Vagina (tissue), 2 donors: ENCODE measurements at regions not wholly inside any gene's neighbourhood (a gene's known extent, or its start where the extent isn't known, plus 50 kb on each side); places are given as distances from the start of the nearest gene placed in this dataset.

Experiments
- DNase-seq, 2 donors: peaks; one replicate each; pipeline ENCODE4 v3.0.0-alpha.2; 2017; ENCODE audit errors: extremely low spot score in 2 of 2
- H3K27ac ChIP-seq: fragments of 200-600 bp; sonication (generic); one replicate; pipeline ENCODE4 v1.5.1; 2019
- H3K27me3 ChIP-seq: fragments of 200-600 bp; sonication (generic); one replicate; pipeline ENCODE4 v1.5.1; 2019
- H3K36me3 ChIP-seq, 2 donors: fragments of 200-600 bp; sonication (generic); one replicate each; pipeline ENCODE4 v1.5.1; 2017 to 2019
- H3K4me1 ChIP-seq: fragments of 200-600 bp; sonication (generic); one replicate; pipeline ENCODE4 v1.5.1; 2019
- H3K4me3 ChIP-seq, 2 donors: fragments of 200-600 bp; sonication (generic); 1 replicate in 1 of 2; 2 replicates in 1 of 2; pipeline ENCODE4 v1.5.1; 2016 to 2019
- H3K9me3 ChIP-seq: fragments of 200-600 bp; sonication (generic); one replicate; pipeline ENCODE4 v1.5.1; 2019
- POLR2A ChIP-seq, 2 donors: fragments of 450-650 bp; IDR thresholded peaks; one replicate each; pipeline ENCODE4 v1.6.1; 2017; ENCODE audit warnings: antibody characterized with exemption in 2 of 2, mild to moderate bottlenecking in 2 of 2, moderate library complexity in 2 of 2
- POLR2AphosphoS5 ChIP-seq, 2 donors: sonication (generic); formaldehyde crosslinking; IDR thresholded peaks; one replicate each; pipeline ENCODE4 v1.9.0; 2017; ENCODE audit warnings: antibody characterized with exemption in 2 of 2, mild to moderate bottlenecking in 2 of 2, low read depth in 1 of 2; ENCODE audit not compliant: insufficient read depth in 1 of 2
- intact Hi-C: fragments of 100-400 bp; cut with DNase I; formaldehyde crosslinking; loops from one replicate; pipeline ENCODE4 v1.15.1; 2023
- TF ChIP-seq, protein P1 (sequence below), 3 experiments: fragments of 450-650 bp in 2 of 3; fragments of 200-600 bp in 1 of 3; sonication (generic) in 1 of 3; IDR thresholded peaks; one replicate each; pipeline ENCODE4 v1.5.1; 2017 to 2019; ENCODE audit warnings: antibody characterized with exemption in 3 of 3, mild to moderate bottlenecking in 2 of 3, moderate library complexity in 2 of 3

DNA sequence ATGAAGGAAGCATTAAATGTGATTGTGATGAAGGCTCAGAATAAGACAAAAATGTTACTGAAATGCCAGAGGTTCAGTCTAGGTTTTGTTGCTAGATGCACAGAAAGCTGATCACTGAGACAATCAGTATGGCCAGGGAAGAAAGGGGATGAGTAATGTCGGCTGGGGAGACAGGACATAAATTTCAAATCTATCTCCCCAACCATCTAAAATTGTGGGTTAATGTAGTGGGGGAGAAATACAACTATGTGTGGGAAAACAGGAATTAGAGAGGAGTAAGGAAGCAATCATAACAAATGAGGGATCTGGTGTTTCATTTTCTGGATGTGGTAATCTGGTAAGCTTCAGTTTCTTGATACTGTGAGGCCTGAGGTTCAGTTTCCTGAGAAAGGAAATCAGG, 1111.0 kb downstream of the XPNPEP1 start:
- TF ChIP-seq POLR2AphosphoS5 (IDR thresholded peaks at IDR 0.05; ENCODE audit: insufficient read depth in 1 of 2, low read depth in 1 of 2) (no peak), POLR2A (IDR thresholded peaks at IDR 0.05) (no peak)
- TF ChIP-seq, protein P1, sequence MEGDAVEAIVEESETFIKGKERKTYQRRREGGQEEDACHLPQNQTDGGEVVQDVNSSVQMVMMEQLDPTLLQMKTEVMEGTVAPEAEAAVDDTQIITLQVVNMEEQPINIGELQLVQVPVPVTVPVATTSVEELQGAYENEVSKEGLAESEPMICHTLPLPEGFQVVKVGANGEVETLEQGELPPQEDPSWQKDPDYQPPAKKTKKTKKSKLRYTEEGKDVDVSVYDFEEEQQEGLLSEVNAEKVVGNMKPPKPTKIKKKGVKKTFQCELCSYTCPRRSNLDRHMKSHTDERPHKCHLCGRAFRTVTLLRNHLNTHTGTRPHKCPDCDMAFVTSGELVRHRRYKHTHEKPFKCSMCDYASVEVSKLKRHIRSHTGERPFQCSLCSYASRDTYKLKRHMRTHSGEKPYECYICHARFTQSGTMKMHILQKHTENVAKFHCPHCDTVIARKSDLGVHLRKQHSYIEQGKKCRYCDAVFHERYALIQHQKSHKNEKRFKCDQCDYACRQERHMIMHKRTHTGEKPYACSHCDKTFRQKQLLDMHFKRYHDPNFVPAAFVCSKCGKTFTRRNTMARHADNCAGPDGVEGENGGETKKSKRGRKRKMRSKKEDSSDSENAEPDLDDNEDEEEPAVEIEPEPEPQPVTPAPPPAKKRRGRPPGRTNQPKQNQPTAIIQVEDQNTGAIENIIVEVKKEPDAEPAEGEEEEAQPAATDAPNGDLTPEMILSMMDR (IDR thresholded peaks at IDR 0.05): no peak
- H3K9me3 ChIP-seq: no peaks in the 10 kb centered on the region

GRCh38 chr10:108808228-108808627, 1115.1 kb downstream of the XPNPEP1 start:
- no peak overlapping the region for H3K4me3 ChIP-seq
- no peaks in the 10 kb centered on the region for H3K27me3 ChIP-seq
- intact Hi-C loops: no loop called here
- H3K27ac ChIP-seq: no peak overlapping the region
- no peaks in the 10 kb centered on the region for H3K4me1 ChIP-seq
- TF ChIP-seq POLR2A (IDR thresholded peaks at IDR 0.05) (no peak), POLR2AphosphoS5 (IDR thresholded peaks at IDR 0.05; ENCODE audit: insufficient read depth in 1 of 2, low read depth in 1 of 2) (no peak)
- TF ChIP-seq, protein P1 (IDR thresholded peaks at IDR 0.05): no peak
- no peaks in the 10 kb centered on the region for H3K36me3 ChIP-seq
- DNase-seq: no peak
- no peaks in the 10 kb centered on the region for H3K9me3 ChIP-seq

More for the DNA sequence above, 1111.0 kb downstream of the XPNPEP1 start:
- no peaks in the 10 kb centered on the region for H3K4me1 ChIP-seq
- H3K4me3 ChIP-seq: no peak overlapping the region
- H3K36me3 ChIP-seq: no peaks in the 10 kb centered on the region
- intact Hi-C loops: no loop called here
- no peaks in the 10 kb centered on the region for H3K27me3 ChIP-seq
- no peak for DNase-seq
- H3K27ac ChIP-seq: no peak overlapping the region

- H3K4me1 ChIP-seq: no peaks in the 10 kb centered on the region
- H3K9me3 ChIP-seq: no peaks in the 10 kb centered on the region
- TF ChIP-seq POLR2AphosphoS5 (IDR thresholded peaks at IDR 0.05; ENCODE audit: insufficient read depth in 1 of 2, low read depth in 1 of 2) (no peak), POLR2A (IDR thresholded peaks at IDR 0.05) (no peak)
- TF ChIP-seq, protein P1 (IDR thresholded peaks at IDR 0.05): no peak
- intact Hi-C loops: no loop called here
- no peak for DNase-seq
- H3K27ac ChIP-seq: no peak overlapping the region
- H3K4me3 ChIP-seq: no peak overlapping the region
- no peaks in the 10 kb centered on the region for H3K27me3 ChIP-seq
- no peaks in the 10 kb centered on the region for H3K36me3 ChIP-seq
These were observed 1121.4 kb downstream of the XPNPEP1 start for GRCh38 chr10:108801775-108802517.

DNA sequence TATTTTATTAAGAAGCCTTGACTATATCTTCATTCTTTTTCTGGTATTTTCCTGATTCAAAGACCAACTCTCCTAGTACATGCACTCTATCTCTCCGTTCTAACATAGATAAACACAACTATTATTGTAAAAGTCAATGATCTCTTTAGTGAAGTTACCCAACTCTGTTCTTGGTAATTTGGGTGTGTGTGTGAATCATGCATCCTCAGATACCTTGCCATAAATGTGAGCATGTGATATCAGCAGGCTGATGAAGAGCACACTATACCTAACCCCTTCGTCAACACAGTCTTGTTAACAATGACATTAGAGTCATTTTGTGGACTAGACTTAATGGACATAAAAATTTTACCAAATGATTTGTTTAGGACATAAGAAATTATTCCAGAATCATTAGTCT, 1122.1 kb downstream of the XPNPEP1 start:
- TF ChIP-seq, protein P1 (IDR thresholded peaks at IDR 0.05): no peak
- TF ChIP-seq POLR2AphosphoS5 (IDR thresholded peaks at IDR 0.05; ENCODE audit: insufficient read depth in 1 of 2, low read depth in 1 of 2) (no peak), POLR2A (IDR thresholded peaks at IDR 0.05) (no peak)
- no peak for DNase-seq
- no peak overlapping the region for H3K4me3 ChIP-seq
- no peak overlapping the region for H3K27ac ChIP-seq
- H3K9me3 ChIP-seq: no peaks in the 10 kb centered on the region
- intact Hi-C loops: no loop called here
- no peaks in the 10 kb centered on the region for H3K27me3 ChIP-seq
- H3K36me3 ChIP-seq: no peaks in the 10 kb centered on the region
- H3K4me1 ChIP-seq: no peaks in the 10 kb centered on the region

DNA sequence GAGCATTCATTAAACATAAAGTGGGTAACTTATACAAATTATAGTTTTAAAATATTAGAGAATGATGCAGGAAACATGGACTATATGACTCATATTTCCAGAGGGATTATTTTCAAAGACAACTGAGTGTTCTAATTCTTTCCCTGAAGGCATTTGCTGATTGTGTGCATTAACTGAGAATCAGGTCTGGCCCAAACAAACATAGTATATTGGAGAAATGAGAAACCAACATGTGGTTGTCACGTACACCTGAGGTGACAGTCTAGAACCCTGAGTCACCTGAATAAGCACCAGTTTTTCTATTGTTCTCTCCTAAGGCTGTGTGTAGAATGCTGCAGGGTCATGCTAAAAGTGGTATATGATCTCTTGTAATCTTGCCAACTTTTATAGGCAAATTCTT, 1125.7 kb downstream of the XPNPEP1 start:
- Histone ChIP-seq H3K4me1 (no peaks in the 10 kb centered on the region), H3K9me3 (no peaks in the 10 kb centered on the region), H3K36me3 (no peaks in the 10 kb centered on the region), H3K4me3 (no peak overlapping the region), H3K27ac (no peak overlapping the region), H3K27me3 (no peaks in the 10 kb centered on the region)
- no peak for DNase-seq
- intact Hi-C loops: no loop called here
- no peak for TF ChIP-seq POLR2AphosphoS5 (IDR thresholded peaks at IDR 0.05; ENCODE audit: insufficient read depth in 1 of 2, low read depth in 1 of 2)
- TF ChIP-seq POLR2A (IDR thresholded peaks at IDR 0.05): no peak
- TF ChIP-seq, protein P1 (IDR thresholded peaks at IDR 0.05): no peak
